ENCODE measurements at regions not wholly inside any gene's neighbourhood (a gene's known extent, or its start where the extent isn't known, plus 50 kb on each side); places are given as distances from the start of the nearest gene placed in this dataset.

GRCh38 chr2:37858400-37858711 lies 66.7 kb upstream of the RMDN2 start:
- H3K27ac ChIP-seq = peak overlapping the region; percentile 76 to 79
- H3K4me1 ChIP-seq (replicated peaks) = no peaks in the 10 kb centered on the region
- intact Hi-C loops (cut with DNase I) = no loop called here
- no peaks in the 10 kb centered on the region for H3K27me3 ChIP-seq (replicated peaks; ENCODE audit: insufficient read depth)
- H3K9me3 ChIP-seq = no peaks in the 10 kb centered on the region
- no peaks in the 10 kb centered on the region for H3K36me3 ChIP-seq
- H3K4me3 ChIP-seq = no peak overlapping the region
- no peak for DNase-seq (ENCODE audit: low spot score)
- WGBS = 21% methylated on average over 2 of the region's 2 CpGs
- TF ChIP-seq CTCF (IDR thresholded peaks at IDR 0.05) (no peak), POLR2A (IDR thresholded peaks at IDR 0.05) (no peak), POLR2AphosphoS5 (IDR thresholded peaks at IDR 0.05) (no peak)

DNA sequence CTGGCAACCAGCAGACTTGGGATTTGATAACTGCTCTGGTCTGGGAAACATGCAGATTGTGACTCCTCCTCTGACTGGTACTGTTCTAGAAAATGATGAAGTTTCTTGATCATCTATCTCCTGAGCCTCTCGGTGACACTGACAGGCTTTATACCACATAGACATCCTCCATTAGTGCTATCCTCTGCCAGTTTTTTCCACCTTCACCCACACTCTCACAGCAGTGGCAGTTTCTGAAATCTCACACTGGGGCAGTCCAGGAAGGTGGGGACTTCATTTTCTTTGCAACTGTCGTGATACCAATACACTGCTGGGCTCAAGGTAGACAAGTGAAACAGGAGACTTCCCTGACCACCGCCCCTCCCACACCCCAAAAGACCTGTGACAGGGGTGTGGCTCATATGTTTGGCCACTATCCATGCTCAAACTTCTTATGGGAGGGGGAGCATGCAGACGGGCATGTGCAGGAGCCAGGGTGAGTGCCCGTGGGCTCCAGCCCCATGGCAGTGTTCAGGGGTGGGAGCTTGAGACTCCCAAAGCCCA lies 66.3 kb upstream of the RMDN2 start:
- TF ChIP-seq POLR2AphosphoS5 (IDR thresholded peaks at IDR 0.05) (no peak), POLR2A (IDR thresholded peaks at IDR 0.05) (no peak), CTCF (IDR thresholded peaks at IDR 0.05) (no peak)
- intact Hi-C loops (cut with DNase I) = no loop called here
- H3K36me3 ChIP-seq = no peaks in the 10 kb centered on the region
- no peaks in the 10 kb centered on the region for H3K27me3 ChIP-seq (replicated peaks; ENCODE audit: insufficient read depth)
- H3K9me3 ChIP-seq = no peaks in the 10 kb centered on the region
- WGBS = 72% methylated on average over 5 of the region's 5 CpGs
- H3K4me3 ChIP-seq = no peak overlapping the region
- DNase-seq (ENCODE audit: low spot score) = no peak
- peak overlapping the region; percentile 76 to 79 for H3K27ac ChIP-seq
- no peaks in the 10 kb centered on the region for H3K4me1 ChIP-seq (replicated peaks)

DNA sequence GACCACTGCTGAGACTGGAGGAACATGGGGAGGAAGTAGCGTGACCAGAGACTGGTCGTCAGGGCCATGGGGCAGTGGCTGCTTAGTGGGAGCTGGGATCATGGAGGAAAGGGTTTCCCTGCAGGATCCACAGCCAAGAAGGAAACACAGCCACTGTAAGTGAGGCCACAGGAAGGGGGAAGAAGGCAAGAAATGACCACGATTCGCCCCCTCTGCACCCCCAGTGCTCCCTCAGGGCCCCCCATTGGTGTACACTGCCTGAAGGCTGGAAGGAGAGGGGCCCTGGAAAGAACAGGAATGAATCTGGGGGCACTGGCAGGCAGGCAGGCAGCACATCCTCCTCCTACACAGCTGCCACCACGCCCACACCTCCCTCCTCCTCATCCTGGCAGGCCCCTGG lies 62.5 kb upstream of the RMDN2 start:
- intact Hi-C loops (cut with DNase I) = no loop called here
- H3K4me1 ChIP-seq (replicated peaks) = no peaks in the 10 kb centered on the region
- DNase-seq (ENCODE audit: low spot score) = no peak
- H3K4me3 ChIP-seq = no peak overlapping the region
- H3K36me3 ChIP-seq = no peaks in the 10 kb centered on the region
- no peak overlapping the region for H3K27ac ChIP-seq
- H3K27me3 ChIP-seq (replicated peaks; ENCODE audit: insufficient read depth) = no peaks in the 10 kb centered on the region
- 94% methylated on average over 5 of the region's 5 CpGs for WGBS
- H3K9me3 ChIP-seq = no peaks in the 10 kb centered on the region
- no peak for TF ChIP-seq CTCF (IDR thresholded peaks at IDR 0.05)
- TF ChIP-seq POLR2A (IDR thresholded peaks at IDR 0.05) = no peak
- TF ChIP-seq POLR2AphosphoS5 (IDR thresholded peaks at IDR 0.05) = no peak

- no peak overlapping the region for H3K4me3 ChIP-seq
- intact Hi-C loops (cut with DNase I) = no loop called here
- no peak overlapping the region for H3K27ac ChIP-seq
These were observed 60.9 kb upstream of the RMDN2 start for GRCh38 chr2:37864217-37864616.

More at GRCh38 chr2:37864217-37864616, 60.9 kb upstream of the RMDN2 start:
- no peak for TF ChIP-seq POLR2AphosphoS5 (IDR thresholded peaks at IDR 0.05)
- no peak for TF ChIP-seq POLR2A (IDR thresholded peaks at IDR 0.05)
- no peak for TF ChIP-seq CTCF (IDR thresholded peaks at IDR 0.05)
- no peaks in the 10 kb centered on the region for H3K27me3 ChIP-seq (replicated peaks; ENCODE audit: insufficient read depth)
- DNase-seq (ENCODE audit: low spot score) = no peak
- no peaks in the 10 kb centered on the region for H3K4me1 ChIP-seq (replicated peaks)
- H3K36me3 ChIP-seq = no peaks in the 10 kb centered on the region
- no peaks in the 10 kb centered on the region for H3K9me3 ChIP-seq
- WGBS = 97% methylated on average over 2 of the region's 2 CpGs

Data from prostate gland (tissue), 2 donors.